Peyer's patch (tissue), 4 donors: ENCODE measurements at regions not wholly inside any gene's neighbourhood (a gene's known extent, or its start where the extent isn't known, plus 50 kb on each side); places are given as distances from the start of the nearest gene placed in this dataset.
"Not testable (repeated sequence)": the region's sequence is repeated elsewhere in the genome, so short reads cannot be mapped to it uniquely, and the experiment has no call there.

Source experiments
- DNase-seq, 3 donors: peaks; one replicate each; pipeline ENCODE4 v3.0.0-alpha.2; 2017 to 2019
- H3K27ac ChIP-seq, 4 donors: fragments of 200-600 bp; sonication (generic); one replicate each; pipeline ENCODE4 v1.5.1; 2016 to 2019
- H3K27me3 ChIP-seq, 2 donors: fragments of 200-600 bp; sonication (generic); one replicate each; pipeline ENCODE4 v1.5.1; 2019
- H3K36me3 ChIP-seq, 3 donors: fragments of 200-600 bp; sonication (generic); one replicate each; pipeline ENCODE4 v1.5.1; 2016 to 2019
- H3K4me1 ChIP-seq, 4 donors: fragments of 200-600 bp; sonication (generic); one replicate each; pipeline ENCODE4 v1.5.1; 2016 to 2019
- H3K4me3 ChIP-seq, 4 donors: fragments of 200-600 bp; sonication (generic); 1 replicate in 3 of 4; 2 replicates in 1 of 4; pipeline ENCODE4 v1.5.1; 2016 to 2019; ENCODE audit warnings: mild to moderate bottlenecking in 1 of 4
- H3K9me3 ChIP-seq, 4 donors: fragments of 200-600 bp; sonication (generic); one replicate each; pipeline ENCODE4 v1.5.1; 2016 to 2019; ENCODE audit warnings: mild to moderate bottlenecking in 1 of 4
- CTCF ChIP-seq, 6 experiments: fragments of 450-650 bp in 4 of 6; fragments of 200-600 bp in 2 of 6; sonication (generic) in 1 of 6; IDR thresholded peaks; one replicate each; pipeline ENCODE4 v1.5.1; 2017 to 2019; ENCODE audit warnings: antibody characterized with exemption in 6 of 6, mild to moderate bottlenecking in 3 of 6, moderate library complexity in 1 of 6
- POLR2A ChIP-seq, 2 donors: fragments of 450-650 bp; IDR thresholded peaks; one replicate each; pipeline ENCODE4 v1.5.1; 2017; ENCODE audit warnings: antibody characterized with exemption in 2 of 2, mild to moderate bottlenecking in 2 of 2, moderate library complexity in 2 of 2

- H3K27ac ChIP-seq: no peak overlapping the region
- no peaks in the 10 kb centered on the region for H3K27me3 ChIP-seq
- H3K9me3 ChIP-seq: no peaks in the 10 kb centered on the region
- DNase-seq: no peak
- H3K4me3 ChIP-seq: no peak overlapping the region
- no peaks in the 10 kb centered on the region for H3K4me1 ChIP-seq
- no peaks in the 10 kb centered on the region for H3K36me3 ChIP-seq
- TF ChIP-seq POLR2A (IDR thresholded peaks at IDR 0.05): no peak
- TF ChIP-seq CTCF (IDR thresholded peaks at IDR 0.05): no peak
Observed at GRCh38 chr6:164344801-164345291, 930.3 kb downstream of the QKI start.

GRCh38 chr6:164339442-164339841 lies 924.9 kb downstream of the QKI start:
- H3K36me3 ChIP-seq, H3K9me3 ChIP-seq, H3K4me1 ChIP-seq, H3K27me3 ChIP-seq, H3K27ac ChIP-seq, H3K4me3 ChIP-seq, DNase-seq: not testable (repeated sequence)

- Histone ChIP-seq H3K27me3 (no peaks in the 10 kb centered on the region), H3K4me3 (no peak overlapping the region), H3K27ac (no peak overlapping the region), H3K9me3 (no peaks in the 10 kb centered on the region), H3K36me3 (no peaks in the 10 kb centered on the region), H3K4me1 (no peaks in the 10 kb centered on the region)
- DNase-seq: no peak
- TF ChIP-seq CTCF (IDR thresholded peaks at IDR 0.05) (no peak), POLR2A (IDR thresholded peaks at IDR 0.05) (no peak)
Observed at GRCh38 chr6:164337925-164338397, 923.4 kb downstream of the QKI start.

- TF ChIP-seq POLR2A (IDR thresholded peaks at IDR 0.05) (no peak), CTCF (IDR thresholded peaks at IDR 0.05) (no peak)
- no peak overlapping the region for H3K27ac ChIP-seq
- DNase-seq: no peak
Observed at GRCh38 chr6:164337024-164337924, 922.8 kb downstream of the QKI start.

DNA sequence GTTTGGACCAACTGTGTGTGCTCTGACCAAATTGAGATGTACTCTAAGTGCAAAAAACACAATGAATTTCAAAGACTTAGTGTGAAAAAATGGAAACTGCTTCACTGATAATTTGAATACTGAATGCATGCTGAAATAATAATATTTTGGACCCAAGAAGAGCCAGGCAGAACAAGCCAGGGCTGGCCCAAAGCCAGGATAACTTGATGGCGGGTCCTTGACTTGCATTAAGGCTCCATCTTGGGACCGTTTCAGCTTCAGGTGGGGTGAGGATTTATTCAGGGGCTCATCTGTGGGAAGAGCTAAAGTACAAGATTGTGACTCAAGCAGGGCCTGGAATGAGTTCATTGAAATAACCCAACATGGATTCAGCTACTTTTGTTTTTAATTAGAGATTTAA lies 921.9 kb downstream of the QKI start:
- no peak for TF ChIP-seq POLR2A (IDR thresholded peaks at IDR 0.05)
- no peak for TF ChIP-seq CTCF (IDR thresholded peaks at IDR 0.05)
- no peak for DNase-seq
- no peak overlapping the region for H3K4me3 ChIP-seq
- no peak overlapping the region for H3K27ac ChIP-seq
- H3K4me1 ChIP-seq: no peaks in the 10 kb centered on the region
- no peaks in the 10 kb centered on the region for H3K27me3 ChIP-seq
- H3K36me3 ChIP-seq: no peaks in the 10 kb centered on the region
- H3K9me3 ChIP-seq: no peaks in the 10 kb centered on the region

More at GRCh38 chr6:164337024-164337924, 922.8 kb downstream of the QKI start:
- Histone ChIP-seq H3K4me3 (no peak overlapping the region), H3K4me1 (no peaks in the 10 kb centered on the region), H3K27me3 (no peaks in the 10 kb centered on the region), H3K36me3 (no peaks in the 10 kb centered on the region), H3K9me3 (no peaks in the 10 kb centered on the region)

GRCh38 chr6:164331026-164331425 lies 916.5 kb downstream of the QKI start:
- no peaks in the 10 kb centered on the region for H3K9me3 ChIP-seq
- no peak for DNase-seq
- H3K27ac ChIP-seq: no peak overlapping the region
- no peaks in the 10 kb centered on the region for H3K27me3 ChIP-seq
- no peaks in the 10 kb centered on the region for H3K36me3 ChIP-seq
- H3K4me1 ChIP-seq: no peaks in the 10 kb centered on the region
- no peak for TF ChIP-seq POLR2A (IDR thresholded peaks at IDR 0.05)
- no peak overlapping the region for H3K4me3 ChIP-seq
